ENCODE measurements at regions not wholly inside any gene's neighbourhood (a gene's known extent, or its start where the extent isn't known, plus 50 kb on each side); places are given as distances from the start of the nearest gene placed in this dataset.

DNA sequence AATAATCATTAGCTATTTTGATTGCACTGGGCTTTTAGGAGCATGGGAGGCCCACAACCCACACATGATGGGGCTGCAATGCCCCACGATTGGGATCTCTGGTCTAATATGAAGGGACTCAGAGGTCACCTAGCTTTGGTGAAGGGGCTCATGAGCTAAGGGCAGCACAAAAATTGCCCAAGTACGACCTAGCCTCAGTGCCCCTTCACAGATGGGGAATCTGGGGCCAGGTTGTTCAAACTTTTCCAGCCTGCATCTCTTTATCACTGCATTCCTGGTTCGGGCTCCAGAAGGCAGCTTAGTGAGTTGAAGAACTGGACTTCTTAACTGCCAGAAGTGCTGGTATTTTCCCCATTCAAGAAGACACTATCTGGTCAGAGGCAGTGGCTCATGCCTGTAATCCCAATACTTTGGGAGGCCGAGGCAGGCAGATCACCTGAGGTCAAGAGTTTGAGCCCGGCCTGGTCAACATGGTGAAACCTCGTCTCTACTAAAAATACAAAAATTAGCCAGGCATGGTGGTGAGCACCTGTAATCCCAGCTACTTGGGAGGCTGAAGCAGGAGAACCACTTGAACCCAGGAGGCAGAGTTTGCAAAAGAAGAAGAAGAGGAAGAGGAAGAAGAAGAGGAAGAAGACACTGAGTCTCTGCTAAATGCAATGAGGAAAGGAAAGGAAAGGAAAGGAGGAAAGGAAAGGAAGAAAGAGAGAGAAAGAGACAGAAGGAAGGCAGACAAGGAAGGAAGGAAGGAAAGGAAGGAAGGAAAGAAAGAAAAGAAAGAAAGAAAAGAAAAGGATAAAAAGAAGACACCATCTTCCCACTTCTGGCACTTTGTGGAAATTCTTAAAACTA lies 258.5 kb upstream of the IRF2BP2 start (continued):
- TF ChIP-seq, protein P1, sequence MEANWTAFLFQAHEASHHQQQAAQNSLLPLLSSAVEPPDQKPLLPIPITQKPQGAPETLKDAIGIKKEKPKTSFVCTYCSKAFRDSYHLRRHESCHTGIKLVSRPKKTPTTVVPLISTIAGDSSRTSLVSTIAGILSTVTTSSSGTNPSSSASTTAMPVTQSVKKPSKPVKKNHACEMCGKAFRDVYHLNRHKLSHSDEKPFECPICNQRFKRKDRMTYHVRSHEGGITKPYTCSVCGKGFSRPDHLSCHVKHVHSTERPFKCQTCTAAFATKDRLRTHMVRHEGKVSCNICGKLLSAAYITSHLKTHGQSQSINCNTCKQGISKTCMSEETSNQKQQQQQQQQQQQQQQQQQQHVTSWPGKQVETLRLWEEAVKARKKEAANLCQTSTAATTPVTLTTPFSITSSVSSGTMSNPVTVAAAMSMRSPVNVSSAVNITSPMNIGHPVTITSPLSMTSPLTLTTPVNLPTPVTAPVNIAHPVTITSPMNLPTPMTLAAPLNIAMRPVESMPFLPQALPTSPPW (CRISPR knock-in tag; IDR thresholded peaks at IDR 0.05), result no peak
- TF ChIP-seq ZNF561 (CRISPR knock-in tag; conservative IDR thresholded peaks at IDR 0.05), result no peak
- TF ChIP-seq POLR3G (IDR thresholded peaks at IDR 0.05; ENCODE audit: extremely low read depth, insufficient read length, insufficient replicate concordance), result no peak
- no peak for TF ChIP-seq ZNF551 (CRISPR knock-in tag; IDR thresholded peaks at IDR 0.05)
- TF ChIP-seq RBM15 (IDR thresholded peaks at IDR 0.05; ENCODE audit: insufficient read depth, low read length), result no peak
- TF ChIP-seq, protein P2, sequence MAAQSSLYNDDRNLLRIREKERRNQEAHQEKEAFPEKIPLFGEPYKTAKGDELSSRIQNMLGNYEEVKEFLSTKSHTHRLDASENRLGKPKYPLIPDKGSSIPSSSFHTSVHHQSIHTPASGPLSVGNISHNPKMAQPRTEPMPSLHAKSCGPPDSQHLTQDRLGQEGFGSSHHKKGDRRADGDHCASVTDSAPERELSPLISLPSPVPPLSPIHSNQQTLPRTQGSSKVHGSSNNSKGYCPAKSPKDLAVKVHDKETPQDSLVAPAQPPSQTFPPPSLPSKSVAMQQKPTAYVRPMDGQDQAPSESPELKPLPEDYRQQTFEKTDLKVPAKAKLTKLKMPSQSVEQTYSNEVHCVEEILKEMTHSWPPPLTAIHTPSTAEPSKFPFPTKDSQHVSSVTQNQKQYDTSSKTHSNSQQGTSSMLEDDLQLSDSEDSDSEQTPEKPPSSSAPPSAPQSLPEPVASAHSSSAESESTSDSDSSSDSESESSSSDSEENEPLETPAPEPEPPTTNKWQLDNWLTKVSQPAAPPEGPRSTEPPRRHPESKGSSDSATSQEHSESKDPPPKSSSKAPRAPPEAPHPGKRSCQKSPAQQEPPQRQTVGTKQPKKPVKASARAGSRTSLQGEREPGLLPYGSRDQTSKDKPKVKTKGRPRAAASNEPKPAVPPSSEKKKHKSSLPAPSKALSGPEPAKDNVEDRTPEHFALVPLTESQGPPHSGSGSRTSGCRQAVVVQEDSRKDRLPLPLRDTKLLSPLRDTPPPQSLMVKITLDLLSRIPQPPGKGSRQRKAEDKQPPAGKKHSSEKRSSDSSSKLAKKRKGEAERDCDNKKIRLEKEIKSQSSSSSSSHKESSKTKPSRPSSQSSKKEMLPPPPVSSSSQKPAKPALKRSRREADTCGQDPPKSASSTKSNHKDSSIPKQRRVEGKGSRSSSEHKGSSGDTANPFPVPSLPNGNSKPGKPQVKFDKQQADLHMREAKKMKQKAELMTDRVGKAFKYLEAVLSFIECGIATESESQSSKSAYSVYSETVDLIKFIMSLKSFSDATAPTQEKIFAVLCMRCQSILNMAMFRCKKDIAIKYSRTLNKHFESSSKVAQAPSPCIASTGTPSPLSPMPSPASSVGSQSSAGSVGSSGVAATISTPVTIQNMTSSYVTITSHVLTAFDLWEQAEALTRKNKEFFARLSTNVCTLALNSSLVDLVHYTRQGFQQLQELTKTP (IDR thresholded peaks at IDR 0.05; ENCODE audit: low read depth in 1 of 2, partially characterized antibody in 2 of 2), result peak in 1 of 2 experiments; percentile 38
- TF ChIP-seq, protein P3, sequence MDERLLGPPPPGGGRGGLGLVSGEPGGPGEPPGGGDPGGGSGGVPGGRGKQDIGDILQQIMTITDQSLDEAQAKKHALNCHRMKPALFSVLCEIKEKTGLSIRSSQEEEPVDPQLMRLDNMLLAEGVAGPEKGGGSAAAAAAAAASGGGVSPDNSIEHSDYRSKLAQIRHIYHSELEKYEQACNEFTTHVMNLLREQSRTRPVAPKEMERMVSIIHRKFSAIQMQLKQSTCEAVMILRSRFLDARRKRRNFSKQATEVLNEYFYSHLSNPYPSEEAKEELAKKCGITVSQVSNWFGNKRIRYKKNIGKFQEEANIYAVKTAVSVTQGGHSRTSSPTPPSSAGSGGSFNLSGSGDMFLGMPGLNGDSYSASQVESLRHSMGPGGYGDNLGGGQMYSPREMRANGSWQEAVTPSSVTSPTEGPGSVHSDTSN (CRISPR knock-in tag; IDR thresholded peaks at IDR 0.05; ENCODE audit: low read depth), result no peak
- TF ChIP-seq, protein P3 (tag; conservative IDR thresholded peaks at IDR 0.05; ENCODE audit: low read depth), result no peak
- no peak for TF ChIP-seq ZNF408 (CRISPR knock-in tag; IDR thresholded peaks at IDR 0.05; ENCODE audit: low read depth)
- no peak for TF ChIP-seq ZNF785 (CRISPR knock-in tag; IDR thresholded peaks at IDR 0.05)
- TF ChIP-seq, protein P4, sequence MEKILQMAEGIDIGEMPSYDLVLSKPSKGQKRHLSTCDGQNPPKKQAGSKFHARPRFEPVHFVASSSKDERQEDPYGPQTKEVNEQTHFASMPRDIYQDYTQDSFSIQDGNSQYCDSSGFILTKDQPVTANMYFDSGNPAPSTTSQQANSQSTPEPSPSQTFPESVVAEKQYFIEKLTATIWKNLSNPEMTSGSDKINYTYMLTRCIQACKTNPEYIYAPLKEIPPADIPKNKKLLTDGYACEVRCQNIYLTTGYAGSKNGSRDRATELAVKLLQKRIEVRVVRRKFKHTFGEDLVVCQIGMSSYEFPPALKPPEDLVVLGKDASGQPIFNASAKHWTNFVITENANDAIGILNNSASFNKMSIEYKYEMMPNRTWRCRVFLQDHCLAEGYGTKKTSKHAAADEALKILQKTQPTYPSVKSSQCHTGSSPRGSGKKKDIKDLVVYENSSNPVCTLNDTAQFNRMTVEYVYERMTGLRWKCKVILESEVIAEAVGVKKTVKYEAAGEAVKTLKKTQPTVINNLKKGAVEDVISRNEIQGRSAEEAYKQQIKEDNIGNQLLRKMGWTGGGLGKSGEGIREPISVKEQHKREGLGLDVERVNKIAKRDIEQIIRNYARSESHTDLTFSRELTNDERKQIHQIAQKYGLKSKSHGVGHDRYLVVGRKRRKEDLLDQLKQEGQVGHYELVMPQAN (IDR thresholded peaks at IDR 0.05; ENCODE audit: borderline replicate concordance), result peak; percentile 69
- no peak for TF ChIP-seq PHF21A (IDR thresholded peaks at IDR 0.05; ENCODE audit: borderline replicate concordance, low read depth)
- TF ChIP-seq TSC22D4 (tag; IDR thresholded peaks at IDR 0.05), result no peak
- no peak for TF ChIP-seq TCF7 (IDR thresholded peaks at IDR 0.05; ENCODE audit: borderline replicate concordance)
- no peak for TF ChIP-seq TAL1 (IDR thresholded peaks at IDR 0.05)

All from K562 (cell line).